ENCODE measurements at regions not wholly inside any gene's neighbourhood (a gene's known extent, or its start where the extent isn't known, plus 50 kb on each side); places are given as distances from the start of the nearest gene placed in this dataset.

GRCh38 chr2:71792926-71793761 lies 339.8 kb downstream of the DYSF start:
- TF ChIP-seq POLR2AphosphoS5 (IDR thresholded peaks at IDR 0.05; ENCODE audit: low read depth, low read length) (no peak), SP1 (IDR thresholded peaks at IDR 0.05; ENCODE audit: low read depth, low read length) (no peak), ZNF274 (IDR thresholded peaks at IDR 0.05; ENCODE audit: borderline replicate concordance, extremely low read depth, low read length) (no peak), JUND (IDR thresholded peaks at IDR 0.05; ENCODE audit: low read length) (no peak), EZH2 (IDR thresholded peaks at IDR 0.05; ENCODE audit: low read depth, low read length, severe bottlenecking) (no peak)
- TF ChIP-seq, protein P1, sequence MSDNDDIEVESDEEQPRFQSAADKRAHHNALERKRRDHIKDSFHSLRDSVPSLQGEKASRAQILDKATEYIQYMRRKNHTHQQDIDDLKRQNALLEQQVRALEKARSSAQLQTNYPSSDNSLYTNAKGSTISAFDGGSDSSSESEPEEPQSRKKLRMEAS (IDR thresholded peaks at IDR 0.05): no peak
- TF ChIP-seq, protein P2, sequence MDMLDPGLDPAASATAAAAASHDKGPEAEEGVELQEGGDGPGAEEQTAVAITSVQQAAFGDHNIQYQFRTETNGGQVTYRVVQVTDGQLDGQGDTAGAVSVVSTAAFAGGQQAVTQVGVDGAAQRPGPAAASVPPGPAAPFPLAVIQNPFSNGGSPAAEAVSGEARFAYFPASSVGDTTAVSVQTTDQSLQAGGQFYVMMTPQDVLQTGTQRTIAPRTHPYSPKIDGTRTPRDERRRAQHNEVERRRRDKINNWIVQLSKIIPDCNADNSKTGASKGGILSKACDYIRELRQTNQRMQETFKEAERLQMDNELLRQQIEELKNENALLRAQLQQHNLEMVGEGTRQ (IDR thresholded peaks at IDR 0.05; ENCODE audit: low read length): no peak
